Sigmoid colon (tissue), 4 donors: ENCODE measurements at regions not wholly inside any gene's neighbourhood (a gene's known extent, or its start where the extent isn't known, plus 50 kb on each side); places are given as distances from the start of the nearest gene placed in this dataset.

Experiments used
- CTCF ChIP-seq, 4 experiments: fragments of 450-650 bp in 3 of 4; fragments of 200-600 bp in 1 of 4; IDR thresholded peaks; one replicate each; pipeline ENCODE4 v1.5.1; 2016 to 2019; ENCODE audit warnings: antibody characterized with exemption in 4 of 4, mild to moderate bottlenecking in 3 of 4, moderate library complexity in 2 of 4
- POLR2A ChIP-seq, 2 donors: fragments of 450-650 bp; IDR thresholded peaks; one replicate each; pipeline ENCODE4 v1.6.1; 2016; ENCODE audit warnings: antibody characterized with exemption in 2 of 2, mild to moderate bottlenecking in 2 of 2, moderate library complexity in 2 of 2
- POLR2AphosphoS5 ChIP-seq, 4 donors: sonication (generic); formaldehyde crosslinking; IDR thresholded peaks; one replicate each; pipeline ENCODE4 v1.6.1; 2017; ENCODE audit warnings: antibody characterized with exemption in 4 of 4

GRCh38 chr5:144575736-144576135 lies 405.1 kb downstream of the KCTD16 start:
- TF ChIP-seq POLR2A (IDR thresholded peaks at IDR 0.05) (no peak), CTCF (IDR thresholded peaks at IDR 0.05) (no peak), POLR2AphosphoS5 (IDR thresholded peaks at IDR 0.05) (no peak)
